ENCODE measurements at regions not wholly inside any gene's neighbourhood (a gene's known extent, or its start where the extent isn't known, plus 50 kb on each side); places are given as distances from the start of the nearest gene placed in this dataset.

DNA sequence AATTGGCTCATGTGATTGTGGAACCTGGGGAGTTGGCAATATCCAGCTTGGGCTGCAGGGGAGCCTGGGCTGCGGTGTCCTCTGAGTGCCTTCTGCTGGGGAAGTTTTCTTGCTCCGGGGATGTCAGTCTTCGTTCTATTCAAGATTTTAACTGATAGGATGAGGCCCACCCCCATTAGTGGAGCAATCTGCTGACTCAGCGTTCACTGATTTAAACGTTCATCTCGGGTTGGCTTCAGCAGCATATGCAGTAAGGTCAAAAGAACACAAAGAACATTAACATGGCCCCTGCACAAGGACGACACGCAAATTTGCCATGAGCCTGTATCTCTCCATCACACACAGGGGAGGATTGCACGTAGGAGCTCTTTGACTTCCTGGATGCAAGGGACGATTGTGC, 360.6 kb upstream of the ADARB2 start:
- TF ChIP-seq YY1 (tag by site-specific recombination; IDR thresholded peaks at IDR 0.05): no peak
- TF ChIP-seq ZBTB7A (tag by site-specific recombination; IDR thresholded peaks at IDR 0.05; ENCODE audit: low read depth): no peak
- no peak for TF ChIP-seq TSHZ1 (tag by site-specific recombination; IDR thresholded peaks at IDR 0.05; ENCODE audit: borderline replicate concordance)
- TF ChIP-seq REST (tag by site-specific recombination; IDR thresholded peaks at IDR 0.05): no peak
- no peak for TF ChIP-seq SCRT2 (tag by site-specific recombination; IDR thresholded peaks at IDR 0.05)
- TF ChIP-seq, protein P1, sequence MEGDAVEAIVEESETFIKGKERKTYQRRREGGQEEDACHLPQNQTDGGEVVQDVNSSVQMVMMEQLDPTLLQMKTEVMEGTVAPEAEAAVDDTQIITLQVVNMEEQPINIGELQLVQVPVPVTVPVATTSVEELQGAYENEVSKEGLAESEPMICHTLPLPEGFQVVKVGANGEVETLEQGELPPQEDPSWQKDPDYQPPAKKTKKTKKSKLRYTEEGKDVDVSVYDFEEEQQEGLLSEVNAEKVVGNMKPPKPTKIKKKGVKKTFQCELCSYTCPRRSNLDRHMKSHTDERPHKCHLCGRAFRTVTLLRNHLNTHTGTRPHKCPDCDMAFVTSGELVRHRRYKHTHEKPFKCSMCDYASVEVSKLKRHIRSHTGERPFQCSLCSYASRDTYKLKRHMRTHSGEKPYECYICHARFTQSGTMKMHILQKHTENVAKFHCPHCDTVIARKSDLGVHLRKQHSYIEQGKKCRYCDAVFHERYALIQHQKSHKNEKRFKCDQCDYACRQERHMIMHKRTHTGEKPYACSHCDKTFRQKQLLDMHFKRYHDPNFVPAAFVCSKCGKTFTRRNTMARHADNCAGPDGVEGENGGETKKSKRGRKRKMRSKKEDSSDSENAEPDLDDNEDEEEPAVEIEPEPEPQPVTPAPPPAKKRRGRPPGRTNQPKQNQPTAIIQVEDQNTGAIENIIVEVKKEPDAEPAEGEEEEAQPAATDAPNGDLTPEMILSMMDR (tag by site-specific recombination; IDR thresholded peaks at IDR 0.05): no peak
- no peak for TF ChIP-seq MYNN (tag by site-specific recombination; IDR thresholded peaks at IDR 0.05; ENCODE audit: borderline replicate concordance)
- no peak for TF ChIP-seq WT1 (tag by site-specific recombination; IDR thresholded peaks at IDR 0.05)
- no peak for TF ChIP-seq ZNF777 (tag by site-specific recombination; IDR thresholded peaks at IDR 0.05; ENCODE audit: borderline replicate concordance)
